SK-N-MC (cell line): ENCODE measurements at regions not wholly inside any gene's neighbourhood (a gene's known extent, or its start where the extent isn't known, plus 50 kb on each side); places are given as distances from the start of the nearest gene placed in this dataset.

ENCODE experiments used
- EZH2 ChIP-seq: fragments of 200-600 bp; sonication (generic); IDR thresholded peaks from one replicate; pipeline ENCODE4 v1.6.1; 2017; ENCODE audit warnings: antibody characterized with exemption
- POLR2AphosphoS5 ChIP-seq: IDR thresholded peaks from 2 replicates; pipeline ENCODE4 v1.6.1; 2012; ENCODE audit warnings: mild to moderate bottlenecking, low read depth, low read length, borderline replicate concordance

GRCh38 chr20:60455272-60455671 is 497.0 kb downstream of the CDH26 start:
- no peak for TF ChIP-seq POLR2AphosphoS5
- no peak for TF ChIP-seq EZH2
